Amygdala (tissue), 56 donors: ENCODE measurements at regions not wholly inside any gene's neighbourhood (a gene's known extent, or its start where the extent isn't known, plus 50 kb on each side); places are given as distances from the start of the nearest gene placed in this dataset.
"Not testable (repeated sequence)": the region's sequence is repeated elsewhere in the genome, so short reads cannot be mapped to it uniquely, and the experiment has no call there.

ENCODE experiments used
- DNase-seq, 56 donors: peaks; one replicate each; lab custom pipeline; 2025; lab: John Stamatoyannopoulos, UW

DNA sequence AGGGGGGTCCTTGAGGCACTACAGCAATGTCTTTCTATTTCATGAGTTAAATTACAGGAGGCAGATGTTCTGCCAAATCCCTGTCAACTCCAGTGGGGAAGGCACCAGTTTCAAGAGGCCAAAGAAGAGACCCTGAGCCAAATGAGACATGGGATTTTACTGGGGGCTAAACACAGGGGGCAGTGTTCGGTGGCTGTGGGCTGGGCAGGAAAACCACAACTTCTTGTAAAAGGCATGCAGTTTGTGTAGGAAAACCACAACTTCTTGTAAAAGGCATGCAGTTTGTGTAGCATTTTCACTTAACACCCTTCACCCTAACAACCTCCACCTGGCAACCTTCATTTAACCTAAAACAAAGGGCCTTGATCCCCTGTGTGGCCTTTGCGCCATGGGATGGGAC lies 61.0 kb downstream of the POLR2M start:
- no peak for DNase-seq

DNA sequence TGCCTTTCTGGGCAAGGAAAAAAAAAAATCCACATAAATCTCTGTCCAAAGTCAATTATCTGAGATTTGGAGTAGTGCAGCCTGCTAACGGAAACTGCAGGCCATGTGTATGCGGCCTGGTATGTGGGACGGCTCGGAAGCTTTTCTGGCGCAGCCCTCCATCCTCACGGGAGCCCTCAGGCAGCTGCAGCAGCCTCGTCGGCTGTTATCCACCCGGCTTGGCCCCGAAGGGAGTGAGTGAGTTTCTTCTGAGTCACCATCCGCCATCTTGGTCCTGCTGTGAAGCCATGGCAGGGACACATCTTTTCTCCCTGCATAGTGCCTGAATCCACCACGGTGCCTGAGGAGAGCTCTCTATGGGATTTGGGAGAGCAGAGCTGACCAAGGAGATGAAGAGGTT lies 62.8 kb downstream of the POLR2M start:
- no peak for DNase-seq

DNA sequence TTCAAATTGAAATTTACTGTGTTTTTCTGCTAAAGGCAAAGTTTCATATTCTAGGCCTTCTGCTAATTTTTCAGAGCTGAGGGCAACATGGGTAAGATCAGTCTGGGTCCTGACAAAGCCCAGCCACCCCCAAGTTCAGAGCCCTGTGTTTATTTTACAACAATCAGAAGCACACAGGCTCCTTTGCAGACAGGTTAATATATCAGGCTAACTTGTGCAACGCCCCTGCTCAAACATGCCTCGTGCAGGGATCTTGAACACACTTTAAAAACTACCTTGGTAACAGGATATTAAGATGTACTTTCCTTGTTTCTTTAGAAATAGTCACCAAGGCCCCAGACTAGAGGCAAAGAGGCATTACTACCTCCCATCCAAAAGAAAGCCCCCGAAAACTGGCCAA lies 64.0 kb downstream of the POLR2M start:
- no peak for DNase-seq

DNA sequence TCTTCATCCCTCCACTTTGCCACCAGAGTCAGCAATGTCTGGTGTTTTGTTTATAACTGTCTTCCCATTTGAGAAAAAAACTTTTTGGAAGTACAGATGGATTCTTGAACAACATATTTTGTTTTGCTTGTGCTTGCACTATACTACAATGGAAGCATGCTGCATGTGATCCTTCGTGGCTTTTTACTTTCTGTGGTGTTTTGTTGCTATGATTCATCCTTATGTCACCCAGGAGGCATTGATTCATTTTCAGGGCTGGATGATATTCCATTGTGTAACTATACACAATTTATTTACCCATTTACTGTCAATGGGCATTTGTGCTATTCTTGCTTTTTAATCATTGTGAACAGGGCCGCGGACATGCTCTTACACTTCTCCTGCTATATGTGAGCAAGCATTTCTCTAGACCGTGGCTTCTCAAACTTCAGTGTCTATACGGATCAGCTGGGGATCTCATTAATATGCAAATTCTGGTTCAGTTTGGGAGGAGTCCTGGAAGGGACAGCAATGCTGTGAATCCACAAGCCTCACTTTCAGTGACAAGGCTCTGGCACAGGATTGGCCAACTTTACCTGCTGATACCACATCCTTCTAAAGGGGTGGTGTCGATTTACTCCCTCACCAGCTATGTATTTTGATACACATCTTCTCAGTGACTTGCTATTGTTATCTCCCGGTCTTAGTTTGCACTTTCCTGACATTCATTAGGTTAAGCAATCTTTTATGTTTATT lies 65.9 kb downstream of the POLR2M start:
- no peak for DNase-seq

DNA sequence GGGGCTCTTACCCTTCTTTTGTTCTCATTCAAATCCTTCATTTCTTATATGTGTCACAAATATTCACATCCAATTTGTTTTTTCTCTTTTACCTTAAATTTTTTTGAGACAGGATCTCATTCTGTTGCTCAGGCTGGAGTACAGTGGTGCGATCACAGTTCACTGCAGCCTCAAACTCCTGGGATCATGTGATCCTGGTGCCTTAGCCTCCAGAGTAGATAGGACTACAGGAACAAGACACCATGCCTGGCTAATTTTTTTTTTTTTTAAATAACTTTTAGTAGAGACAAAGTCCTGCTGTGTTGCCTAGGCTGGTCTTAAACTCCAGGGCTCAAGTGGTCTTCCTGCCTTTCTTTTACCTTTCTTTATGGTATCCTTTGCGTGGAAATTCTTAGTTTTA lies 66.5 kb downstream of the POLR2M start:
- DNase-seq = no peak

DNA sequence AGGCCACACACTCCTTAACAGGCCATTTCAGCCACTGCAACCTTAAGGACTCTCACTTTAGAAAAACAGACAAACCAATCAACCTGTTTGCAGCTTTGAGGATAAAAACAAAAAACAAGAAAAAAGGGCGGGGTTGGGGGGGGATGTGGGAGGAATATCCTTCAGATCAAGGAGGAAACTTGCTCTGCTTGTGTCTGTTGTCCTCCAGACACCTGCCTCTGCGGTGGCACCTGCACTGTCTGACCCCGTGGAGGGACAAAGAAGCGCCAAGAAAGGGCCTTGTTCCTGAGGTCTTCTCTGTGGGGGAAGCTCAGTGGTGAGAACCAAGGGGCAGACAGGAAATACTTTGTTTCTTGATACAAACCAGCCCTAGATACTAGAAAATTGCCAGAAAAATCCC lies 70.5 kb downstream of the POLR2M start:
- no peak for DNase-seq

DNA sequence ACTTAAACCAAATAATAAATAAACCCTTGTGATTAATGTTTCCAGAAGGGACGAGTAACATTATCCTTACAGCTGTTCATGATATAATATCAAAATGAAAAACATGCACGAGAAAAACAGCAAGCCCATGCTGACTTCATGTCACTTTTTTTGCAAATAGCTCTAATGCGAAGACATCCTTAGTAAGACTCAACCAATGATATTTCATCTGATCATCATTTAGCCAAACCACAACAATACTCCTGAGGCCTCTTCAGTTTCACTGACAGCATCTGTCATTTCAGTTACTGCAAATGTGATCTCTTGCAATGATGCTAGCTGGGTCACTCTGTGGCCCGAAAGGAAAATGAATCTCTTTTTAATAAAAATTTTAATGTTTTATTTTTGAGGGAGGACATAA lies 74.0 kb downstream of the POLR2M start:
- DNase-seq = no peak

DNA sequence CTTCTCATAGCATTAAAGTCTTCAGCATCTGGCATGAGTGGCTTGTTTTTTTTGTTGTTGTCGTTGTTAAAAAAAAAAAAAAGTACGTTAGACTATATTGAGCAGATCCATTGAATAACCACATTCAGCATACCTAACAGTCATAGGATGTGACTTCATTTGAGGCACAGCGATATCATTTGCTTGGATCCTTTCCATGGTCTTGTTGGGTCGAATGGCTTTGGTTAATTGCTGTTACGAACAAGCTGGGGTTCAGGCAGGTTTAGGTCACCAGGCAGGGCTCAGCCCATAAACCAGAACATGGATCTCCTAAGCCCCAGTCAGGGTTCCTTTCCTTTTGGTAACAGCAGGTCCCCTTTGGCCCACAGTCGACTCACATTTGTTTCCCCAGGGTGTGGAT lies 76.2 kb downstream of the POLR2M start:
- DNase-seq = no peak

DNA sequence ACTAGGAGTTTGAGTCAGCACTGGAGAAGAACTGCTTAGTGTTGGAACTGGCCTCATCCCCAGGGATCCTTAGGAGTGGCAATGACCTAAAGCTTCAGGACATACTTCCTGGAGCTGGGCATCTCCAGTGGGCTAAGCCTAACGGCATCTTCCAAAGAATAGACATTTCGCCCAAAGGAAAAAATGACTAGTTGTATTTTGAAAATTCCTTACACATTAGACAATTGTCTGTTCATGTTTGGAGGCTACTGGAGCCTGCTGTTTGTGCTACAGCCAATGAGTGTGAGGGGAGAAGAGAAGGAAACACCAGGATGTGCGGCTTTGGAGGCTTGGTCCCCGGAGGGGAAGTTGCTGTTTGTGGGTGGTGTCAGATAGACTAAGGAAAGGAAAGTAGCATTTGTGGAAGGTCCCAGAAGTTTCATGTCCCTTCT lies 77.6 kb downstream of the POLR2M start:
- peak in 2 of 56 donors; percentile 3 to 7 for DNase-seq

DNA sequence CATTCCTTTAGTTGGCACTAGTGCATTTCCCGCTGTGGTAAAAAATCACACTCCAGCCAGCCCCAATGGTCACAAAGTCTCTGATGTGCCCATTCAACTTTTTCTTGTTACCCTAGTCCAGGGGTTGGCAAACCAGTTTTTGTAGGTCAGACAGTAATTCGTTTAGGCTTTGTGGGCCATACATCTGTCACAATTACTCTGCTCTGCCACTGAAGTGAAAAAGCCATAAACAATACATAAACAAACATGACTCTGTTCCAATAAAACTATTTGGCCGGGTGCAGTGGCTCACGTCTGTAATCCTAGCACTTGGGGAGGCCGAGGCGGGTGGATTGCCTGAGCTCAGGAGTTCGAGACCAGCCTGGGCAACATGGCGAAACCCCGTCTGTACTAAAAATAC lies 78.5 kb downstream of the POLR2M start:
- DNase-seq = no peak

DNA sequence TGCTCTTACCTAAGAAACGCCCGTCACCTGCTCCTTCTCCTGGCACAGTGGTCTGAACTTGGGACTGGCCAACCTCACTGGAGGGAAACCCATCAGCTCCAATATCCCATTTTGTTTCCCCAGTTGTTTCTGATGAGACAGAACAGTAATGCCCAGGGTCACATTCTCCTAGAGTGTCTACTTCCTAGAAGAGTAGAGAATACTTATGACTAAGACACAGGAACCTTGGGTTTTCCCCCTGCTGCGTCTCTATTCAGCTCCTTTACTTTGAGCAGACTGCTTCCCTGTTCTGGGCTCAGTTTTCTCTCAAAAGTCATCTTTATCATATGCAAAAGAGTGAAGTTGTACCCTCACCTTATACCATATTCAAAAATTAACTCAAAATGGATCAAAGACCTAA lies 79.4 kb downstream of the POLR2M start:
- no peak for DNase-seq

DNA sequence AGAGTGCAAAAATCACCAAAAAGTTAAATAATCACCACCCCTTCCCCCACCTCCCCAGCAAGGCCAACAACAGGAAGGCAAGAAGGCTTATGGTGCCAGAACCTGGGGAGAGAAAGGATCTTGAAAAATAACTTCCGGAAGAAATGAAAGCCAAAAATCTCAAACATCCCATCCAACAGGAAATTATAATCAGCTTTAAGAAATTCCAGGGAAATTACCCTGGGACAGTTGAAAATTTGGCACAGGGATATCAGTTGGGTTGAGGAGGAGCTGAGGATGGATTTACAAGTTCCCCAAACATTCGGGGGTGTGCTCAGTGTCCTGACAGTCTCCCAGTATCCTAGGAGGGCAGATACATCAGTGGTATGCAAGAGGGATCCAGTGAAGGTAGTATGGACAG lies 82.7 kb downstream of the POLR2M start:
- no peak for DNase-seq

DNA sequence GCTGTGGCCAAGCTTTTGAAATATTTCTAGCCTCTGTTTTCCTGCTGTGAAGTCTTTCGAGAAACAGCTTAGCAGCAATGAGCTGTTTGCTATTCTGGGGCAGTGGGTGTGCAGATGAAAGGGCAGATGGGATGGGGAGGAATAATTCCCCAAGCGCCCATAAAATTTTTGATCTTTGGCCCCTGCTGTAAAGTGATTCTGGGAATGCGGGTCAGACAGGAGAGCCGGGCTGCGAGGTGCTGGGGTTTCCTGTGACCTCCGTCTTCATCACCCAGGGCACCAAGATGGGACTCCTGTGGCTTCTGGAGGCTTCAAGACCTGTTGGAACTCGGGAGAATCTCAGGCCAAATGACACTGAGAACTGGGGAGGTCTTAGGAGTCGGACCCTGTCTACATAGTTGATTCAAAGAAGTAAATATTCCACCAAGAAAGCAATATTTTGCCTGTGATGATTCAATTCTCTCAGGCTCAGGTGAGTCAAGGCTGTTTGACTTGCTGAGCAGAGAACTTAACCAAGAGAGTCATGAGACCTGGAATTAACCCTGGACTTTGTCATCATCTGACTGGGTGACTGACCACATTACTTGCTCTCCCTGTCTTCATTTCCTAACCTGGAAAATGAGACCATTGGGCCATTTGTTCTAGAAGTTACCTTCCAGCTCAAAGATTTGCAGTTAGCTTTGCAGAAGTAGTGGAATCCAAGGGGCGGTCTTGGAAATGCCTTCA lies 86.4 kb downstream of the POLR2M start:
- no peak for DNase-seq

DNA sequence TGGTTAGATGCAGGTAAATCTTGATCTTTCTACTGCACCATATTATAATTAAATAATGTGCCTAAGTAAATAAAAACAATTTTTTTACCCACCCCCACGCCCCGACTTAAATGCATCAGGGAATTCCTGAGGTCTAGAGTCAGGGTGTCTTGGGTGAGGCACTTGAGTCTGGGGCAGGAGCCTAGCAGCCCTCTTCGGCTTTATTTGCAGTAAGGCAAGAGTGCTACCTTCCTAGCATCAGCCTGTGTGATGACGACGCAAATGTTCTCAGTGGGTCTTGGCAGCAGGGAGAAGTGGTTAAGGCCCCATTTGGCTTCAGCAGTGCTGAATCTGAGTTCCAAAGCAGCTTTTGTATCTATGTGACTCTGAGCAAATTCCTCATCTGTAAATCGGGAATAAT lies 88.7 kb downstream of the POLR2M start:
- no peak for DNase-seq

DNA sequence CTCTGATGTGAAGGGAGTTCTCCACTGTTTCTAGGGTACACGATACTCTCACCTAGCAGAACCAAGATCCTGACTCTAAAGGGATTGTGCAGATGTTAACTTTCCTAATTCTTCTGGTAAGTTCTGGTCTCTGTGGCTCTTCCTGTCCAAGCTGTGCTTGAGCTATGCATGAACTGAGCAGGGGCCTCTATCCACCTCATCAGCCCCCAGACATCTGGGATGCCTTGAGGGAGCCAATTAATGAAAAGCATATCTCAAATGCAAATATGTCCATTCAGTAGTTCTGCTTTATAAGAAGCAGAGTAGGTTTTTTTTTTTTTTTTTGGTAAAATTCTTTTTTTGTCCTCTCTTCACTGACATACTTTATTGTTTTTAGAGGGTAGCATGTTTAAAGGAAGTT lies 89.6 kb downstream of the POLR2M start:
- DNase-seq = no peak

DNA sequence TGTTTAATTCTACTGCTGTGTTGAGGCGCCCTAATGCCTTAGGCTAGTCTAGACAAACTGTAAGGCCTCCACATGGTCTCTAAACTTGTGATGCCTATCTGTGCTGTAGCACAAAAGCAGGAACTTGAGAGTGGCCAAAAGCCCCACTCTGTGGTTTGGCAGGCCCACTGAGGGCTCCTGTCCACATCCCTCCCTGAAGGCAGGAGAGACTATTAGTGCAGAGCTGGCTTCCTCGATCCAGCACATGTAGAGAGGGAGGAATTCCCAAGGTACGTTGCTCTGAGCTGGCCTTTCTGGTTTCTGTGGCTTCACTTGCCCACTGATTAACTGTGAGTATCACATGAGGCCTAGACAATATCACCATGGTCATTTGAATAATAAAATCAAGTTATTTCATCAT lies 90.6 kb downstream of the POLR2M start:
- DNase-seq = no peak

DNA sequence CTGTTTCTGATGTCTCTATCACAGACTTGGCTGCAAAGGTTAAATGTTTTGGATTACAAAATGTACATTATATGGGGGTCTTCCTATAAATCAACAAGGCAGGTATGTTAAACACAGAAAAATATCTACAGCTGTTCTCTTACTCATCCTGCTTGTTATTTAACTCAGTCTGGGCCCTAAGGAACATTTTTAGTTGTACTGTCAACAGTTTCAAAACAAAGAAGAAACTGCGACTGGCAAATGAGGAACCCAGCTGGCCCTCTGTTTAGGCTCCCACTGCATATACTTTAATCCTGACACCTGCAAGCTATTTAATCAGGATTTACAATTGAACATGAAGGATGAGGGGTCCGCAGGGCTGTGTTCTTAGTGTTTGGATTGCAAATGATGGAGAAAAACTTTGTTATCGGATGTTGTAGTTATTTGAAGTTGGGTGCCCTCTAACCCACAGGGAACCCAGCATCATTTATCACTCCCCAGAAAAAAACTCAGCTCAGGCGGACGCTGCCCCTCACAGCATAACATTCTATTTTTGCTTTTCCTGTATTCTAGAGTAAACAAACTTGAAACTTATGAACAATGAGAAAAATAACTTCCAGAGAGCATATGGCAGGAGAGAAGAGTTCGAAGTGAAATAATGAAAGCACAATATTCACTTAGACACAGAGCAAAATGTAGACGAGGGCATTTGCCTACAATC lies 91.2 kb downstream of the POLR2M start:
- DNase-seq = no peak

DNA sequence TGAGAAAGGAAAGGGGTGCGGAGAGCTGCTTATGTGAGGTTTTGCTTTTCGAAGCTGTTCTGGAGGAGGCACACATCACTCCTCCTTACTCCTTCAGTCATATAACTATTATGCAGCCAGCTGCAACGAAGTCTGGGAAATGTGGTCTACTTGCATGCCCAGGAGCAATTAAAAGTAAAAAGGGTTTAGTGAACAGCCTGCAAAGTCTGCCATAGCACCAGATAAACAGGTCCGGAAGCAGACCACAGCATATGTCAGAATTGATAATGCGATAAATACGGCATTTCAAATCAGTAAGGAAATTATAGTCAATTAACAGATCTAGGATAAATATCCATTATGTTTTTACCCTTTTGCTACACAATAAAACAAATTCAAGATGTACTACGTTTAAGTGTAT lies 99.5 kb downstream of the POLR2M start:
- no peak for DNase-seq

DNA sequence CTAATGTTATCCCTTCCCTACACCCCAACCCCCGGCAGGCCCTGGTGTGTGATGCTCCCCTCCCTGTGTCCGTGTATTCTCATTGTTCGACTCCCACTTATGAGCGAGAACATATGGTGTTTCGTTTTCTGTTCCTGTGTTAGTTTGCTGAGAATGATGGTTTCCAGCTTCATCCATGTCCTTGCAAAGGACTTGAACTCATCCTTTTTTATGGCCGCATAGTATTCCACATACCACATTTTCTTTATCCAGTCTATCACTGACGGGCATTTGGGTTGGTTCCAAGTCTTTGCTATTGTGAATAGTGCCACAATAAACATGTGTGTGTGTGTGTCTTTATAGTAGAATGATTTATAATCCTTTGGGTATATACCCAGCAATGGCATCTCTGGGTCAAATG lies 102.8 kb downstream of the POLR2M start:
- DNase-seq = not testable (repeated sequence)

DNA sequence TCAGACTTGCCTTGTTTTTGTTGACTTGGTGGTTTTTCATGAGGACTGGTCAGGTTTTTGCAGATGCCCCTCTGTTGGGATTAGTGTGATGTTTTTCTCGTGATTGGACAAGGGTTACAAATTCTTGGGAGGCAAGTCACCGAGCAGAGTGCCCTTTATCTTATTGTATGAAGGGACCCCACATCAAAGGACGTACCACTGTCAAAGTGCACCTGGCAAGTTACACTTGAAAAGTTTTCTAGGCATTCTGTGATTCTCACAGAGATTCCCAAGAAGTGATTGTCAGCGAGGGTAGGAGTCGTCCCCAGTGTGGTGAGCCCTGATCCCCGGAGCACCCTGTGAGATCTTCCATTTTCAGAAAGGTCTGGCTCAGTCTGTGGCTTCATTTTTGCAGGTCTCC lies 110.1 kb downstream of the POLR2M start:
- no peak for DNase-seq

DNA sequence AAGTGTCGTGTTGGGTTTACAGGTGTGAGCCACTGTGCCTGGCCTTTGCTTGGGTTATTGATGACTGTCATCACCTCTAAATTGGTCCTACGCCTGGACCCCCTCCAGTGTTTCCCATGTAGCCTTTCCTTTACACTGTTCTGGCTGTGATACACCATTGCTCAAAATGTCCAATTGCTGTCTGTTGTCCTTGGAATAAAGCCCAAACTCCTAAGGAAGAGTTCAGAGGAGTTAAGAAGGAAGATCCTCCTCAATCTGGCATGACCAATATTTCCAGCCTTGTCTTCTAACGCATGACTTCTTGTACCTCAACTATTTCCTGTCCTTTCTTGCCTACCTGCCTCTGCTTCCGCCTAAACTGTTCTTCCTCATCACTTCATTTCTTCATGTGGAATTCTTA lies 113.1 kb downstream of the POLR2M start:
- no peak for DNase-seq

DNA sequence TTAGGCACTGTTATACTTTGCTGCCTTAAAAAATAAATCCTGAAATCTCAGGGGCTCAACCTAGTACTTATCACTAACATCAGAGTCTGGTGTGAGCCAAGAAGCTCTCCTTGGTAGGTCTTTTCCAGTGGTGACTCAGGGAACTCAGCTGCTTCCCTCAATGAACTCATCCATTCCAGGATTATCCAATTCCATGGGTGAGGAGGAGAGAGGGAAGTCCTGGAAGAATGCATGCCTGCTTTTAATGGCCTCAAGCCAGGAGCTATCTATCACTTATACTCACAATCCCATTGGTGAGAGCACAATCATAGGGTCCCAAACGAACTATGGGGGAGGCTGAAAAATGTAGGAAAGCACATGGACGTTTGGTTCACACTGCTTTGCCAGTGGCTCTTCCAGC lies 113.6 kb downstream of the POLR2M start:
- DNase-seq = no peak
